ENCODE measurements at regions not wholly inside any gene's neighbourhood (a gene's known extent, or its start where the extent isn't known, plus 50 kb on each side); places are given as distances from the start of the nearest gene placed in this dataset.
"Not testable (repeated sequence)": the region's sequence is repeated elsewhere in the genome, so short reads cannot be mapped to it uniquely, and the experiment has no call there.

GRCh38 chr14:85061256-85061655 is 468.7 kb upstream of the FLRT2 start:
- Histone ChIP-seq H3K36me3 (no peaks in the 10 kb centered on the region), H3K4me3 (no peak overlapping the region), H3K27me3 (no peaks in the 10 kb centered on the region), H3K27ac (no peak overlapping the region), H3K4me1 (no peaks in the 10 kb centered on the region), H3K9me3 (no peaks in the 10 kb centered on the region)
- TF ChIP-seq POLR2A (IDR thresholded peaks at IDR 0.05) = no peak
- no peak for TF ChIP-seq EP300 (IDR thresholded peaks at IDR 0.05)
- TF ChIP-seq CTCF (IDR thresholded peaks at IDR 0.05) = no peak
- TF ChIP-seq POLR2AphosphoS5 (IDR thresholded peaks at IDR 0.05) = no peak
- 86 to 89% methylated on average over 4 of the region's 4 CpGs for WGBS, 2 donors
- ATAC-seq (ENCODE audit: low FRiP score in 2 of 2) (no peak), DNase-seq (no peak)

DNA sequence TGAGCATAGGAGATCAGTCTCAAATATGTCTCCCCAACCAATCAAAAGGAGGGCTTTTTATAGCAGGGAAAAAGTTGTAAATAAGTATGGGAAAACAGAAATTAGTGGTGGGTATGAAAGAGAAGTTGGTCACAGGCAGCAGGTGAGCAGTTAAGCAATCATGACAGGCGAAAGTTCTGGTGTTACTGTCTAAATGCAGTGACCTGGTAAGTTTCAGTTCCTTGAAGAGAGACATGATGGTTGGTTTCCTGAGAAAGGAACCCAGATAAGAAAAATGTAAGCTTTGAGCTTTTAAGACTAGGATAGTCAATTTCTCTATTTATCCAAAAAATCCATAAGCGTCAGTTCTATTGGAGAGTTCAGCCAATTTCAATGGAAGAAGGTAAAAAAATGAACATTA is 466.2 kb upstream of the FLRT2 start:
- DNase-seq = no peak
- TF ChIP-seq POLR2A (IDR thresholded peaks at IDR 0.05) = no peak
- no peak for TF ChIP-seq EP300 (IDR thresholded peaks at IDR 0.05)
- TF ChIP-seq POLR2AphosphoS5 (IDR thresholded peaks at IDR 0.05) = no peak
- no peak for TF ChIP-seq CTCF (IDR thresholded peaks at IDR 0.05)
- Histone ChIP-seq H3K4me3 (no peak overlapping the region), H3K9me3 (no peaks in the 10 kb centered on the region), H3K4me1 (no peaks in the 10 kb centered on the region), H3K27me3 (no peaks in the 10 kb centered on the region), H3K36me3 (no peaks in the 10 kb centered on the region), H3K27ac (no peak overlapping the region)
- 87 to 89% methylated on average over 2 of the region's 2 CpGs for WGBS, 2 donors
- ATAC-seq (ENCODE audit: low FRiP score in 2 of 2) = no peak

DNA sequence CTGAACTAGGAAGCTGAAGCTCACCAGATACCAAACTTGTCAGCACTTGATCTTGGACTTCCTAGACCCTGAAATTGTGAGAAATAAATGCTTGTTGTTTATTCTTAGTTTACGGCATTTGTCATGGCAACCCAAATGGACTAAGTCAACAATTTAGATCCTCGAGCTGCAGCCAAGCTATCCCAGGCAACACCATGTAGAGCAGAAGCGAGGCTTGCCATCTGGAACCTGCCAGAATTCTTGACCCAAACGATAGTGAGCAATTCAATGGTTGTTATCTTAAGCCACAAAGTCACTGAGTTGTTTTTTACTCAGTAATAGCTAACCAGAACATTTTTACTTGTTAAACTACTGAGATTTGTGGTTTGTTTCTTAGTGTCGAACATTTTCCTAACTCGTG is 458.5 kb upstream of the FLRT2 start:
- H3K4me3 ChIP-seq = no peak overlapping the region
- ATAC-seq (ENCODE audit: low FRiP score in 2 of 2) = no peak
- H3K27ac ChIP-seq = no peak overlapping the region
- no peaks in the 10 kb centered on the region for H3K9me3 ChIP-seq
- H3K4me1 ChIP-seq = no peaks in the 10 kb centered on the region
- WGBS, 2 donors = 76 to 87% methylated on average over 6 of the region's 6 CpGs
- DNase-seq = no peak
- H3K36me3 ChIP-seq = no peaks in the 10 kb centered on the region
- H3K27me3 ChIP-seq = no peaks in the 10 kb centered on the region
- TF ChIP-seq POLR2A (IDR thresholded peaks at IDR 0.05) (no peak), CTCF (IDR thresholded peaks at IDR 0.05) (no peak), EP300 (IDR thresholded peaks at IDR 0.05) (no peak), POLR2AphosphoS5 (IDR thresholded peaks at IDR 0.05) (no peak)

GRCh38 chr14:85074955-85075354 is 455.0 kb upstream of the FLRT2 start:
- DNase-seq (no peak), ATAC-seq (ENCODE audit: low FRiP score in 2 of 2) (no peak)
- Histone ChIP-seq H3K4me1 (no peaks in the 10 kb centered on the region), H3K9me3 (no peaks in the 10 kb centered on the region), H3K27ac (no peak overlapping the region), H3K4me3 (no peak overlapping the region), H3K27me3 (no peaks in the 10 kb centered on the region), H3K36me3 (no peaks in the 10 kb centered on the region)
- no peak for TF ChIP-seq EP300 (IDR thresholded peaks at IDR 0.05)
- TF ChIP-seq CTCF (IDR thresholded peaks at IDR 0.05) = no peak
- no peak for TF ChIP-seq POLR2AphosphoS5 (IDR thresholded peaks at IDR 0.05)
- no peak for TF ChIP-seq POLR2A (IDR thresholded peaks at IDR 0.05)
- 64 to 77% methylated on average over 1 of the region's 1 CpG for WGBS, 2 donors

GRCh38 chr14:85075694-85076476 is 454.1 kb upstream of the FLRT2 start:
- 92 to 96% methylated on average over 1 of the region's 1 CpG for WGBS, 2 donors
- Histone ChIP-seq H3K9me3 (no peaks in the 10 kb centered on the region), H3K27ac (no peak overlapping the region), H3K4me3 (no peak overlapping the region), H3K36me3 (no peaks in the 10 kb centered on the region), H3K4me1 (no peaks in the 10 kb centered on the region), H3K27me3 (no peaks in the 10 kb centered on the region)
- no peak for ATAC-seq (ENCODE audit: low FRiP score in 2 of 2)
- TF ChIP-seq POLR2A (IDR thresholded peaks at IDR 0.05) (no peak), POLR2AphosphoS5 (IDR thresholded peaks at IDR 0.05) (no peak), EP300 (IDR thresholded peaks at IDR 0.05) (no peak), CTCF (IDR thresholded peaks at IDR 0.05) (no peak)
- DNase-seq = no peak

DNA sequence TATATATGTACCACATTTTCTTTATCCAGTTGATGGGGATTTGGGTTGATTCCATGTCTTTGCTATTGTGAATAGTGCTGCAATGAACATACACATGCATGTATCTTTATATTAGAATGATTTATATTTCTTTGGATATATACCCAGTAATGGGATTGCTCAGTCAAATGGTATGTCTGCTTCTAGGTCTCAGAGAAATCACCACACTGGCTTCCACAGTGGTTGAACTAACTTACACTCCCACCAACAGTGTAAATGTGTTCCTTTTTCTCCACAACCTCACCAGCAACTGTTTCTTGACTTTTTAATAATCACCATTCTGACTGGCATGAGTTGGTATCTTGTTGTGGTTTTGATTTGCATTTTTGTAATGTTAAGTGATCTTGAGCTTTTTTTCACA is 452.2 kb upstream of the FLRT2 start:
- not testable (repeated sequence) for ATAC-seq (ENCODE audit: low FRiP score in 2 of 2); H3K27me3 ChIP-seq; H3K4me1 ChIP-seq; H3K36me3 ChIP-seq; H3K27ac ChIP-seq; H3K4me3 ChIP-seq; H3K9me3 ChIP-seq; DNase-seq

Measured in upper lobe of left lung (tissue), 6 donors.